Esophagus squamous epithelium (tissue), 4 donors: ENCODE measurements at regions not wholly inside any gene's neighbourhood (a gene's known extent, or its start where the extent isn't known, plus 50 kb on each side); places are given as distances from the start of the nearest gene placed in this dataset.

Experiments used
- CTCF ChIP-seq, 6 experiments: fragments of 450-650 bp in 4 of 6; fragments of 200-600 bp in 2 of 6; sonication (generic) in 2 of 6; IDR thresholded peaks; one replicate each; pipeline ENCODE4 v1.5.1; 2016 to 2019; ENCODE audit warnings: antibody characterized with exemption in 6 of 6, mild to moderate bottlenecking in 4 of 6, moderate library complexity in 4 of 6
- POLR2A ChIP-seq, 4 donors: fragments of 450-650 bp; IDR thresholded peaks; one replicate each; pipeline ENCODE4 v1.6.1; 2017; ENCODE audit warnings: antibody characterized with exemption in 4 of 4, mild to moderate bottlenecking in 4 of 4, moderate library complexity in 3 of 4

- TF ChIP-seq POLR2A (IDR thresholded peaks at IDR 0.05) (no peak), CTCF (IDR thresholded peaks at IDR 0.05) (no peak)
These were observed 380.3 kb downstream of the MRPS30 start for GRCh38 chr5:45189042-45189441.
